HUES6 (cell line): ENCODE measurements at regions not wholly inside any gene's neighbourhood (a gene's known extent, or its start where the extent isn't known, plus 50 kb on each side); places are given as distances from the start of the nearest gene placed in this dataset.

Source experiments
- H3K27ac ChIP-seq: 2 replicates; pipeline ENCODE4 v1.7.0; 2013; ENCODE audit warnings: low read depth, mild to moderate bottlenecking, low read length, inconsistent platforms
- H3K27me3 ChIP-seq: 2 replicates; pipeline ENCODE4 v1.6.1; 2013; ENCODE audit warnings: low read length; ENCODE audit not compliant: control insufficient read depth, insufficient read depth
- H3K36me3 ChIP-seq: 2 replicates; pipeline ENCODE4 v1.6.1; 2013; ENCODE audit warnings: low read length; ENCODE audit not compliant: control insufficient read depth, insufficient read depth
- H3K4me1 ChIP-seq: 2 replicates; pipeline ENCODE4 v1.6.1; 2013; ENCODE audit warnings: low read length; ENCODE audit not compliant: control insufficient read depth, insufficient read depth
- H3K4me3 ChIP-seq: 2 replicates; pipeline ENCODE4 v1.5.1; 2013; ENCODE audit warnings: low read depth, low read length
- H3K9ac ChIP-seq: one replicate; pipeline ENCODE4 v1.6.1; 2013; ENCODE audit warnings: mild to moderate bottlenecking, low read length
- H3K9me3 ChIP-seq: 2 replicates; pipeline ENCODE4 v1.6.1; 2013; ENCODE audit warnings: low read depth, low read length; ENCODE audit not compliant: control insufficient read depth, insufficient read depth

- Histone ChIP-seq H3K4me3 (no peak overlapping the region; the same call in 1 of the 2 replicates), H3K9me3 (no peaks in the 10 kb centered on the region), H3K9ac (peak overlapping the region; percentile 42), H3K36me3 (no peaks in the 10 kb centered on the region), H3K4me1 (peaks cover 56% of the 10 kb centered on the region), H3K27me3 (peaks cover 47% of the 10 kb centered on the region), H3K27ac (no peak overlapping the region; the same call in 1 of the 2 replicates)
These were observed 126.9 kb downstream of the MRM1 start for GRCh38 chr17:36728030-36728991.

GRCh38 chr17:36730095-36730808, 128.9 kb downstream of the MRM1 start:
- no peak overlapping the region for H3K9ac ChIP-seq
- no peaks in the 10 kb centered on the region for H3K9me3 ChIP-seq
- H3K36me3 ChIP-seq, result no peaks in the 10 kb centered on the region
- peaks cover 44% of the 10 kb centered on the region for H3K27me3 ChIP-seq
- H3K4me1 ChIP-seq, result peaks cover 55% of the 10 kb centered on the region
- no peak overlapping the region for H3K27ac ChIP-seq
- H3K4me3 ChIP-seq, result no peak overlapping the region

GRCh38 chr17:36730857-36731490, 129.6 kb downstream of the MRM1 start:
- no peak overlapping the region for H3K27ac ChIP-seq
- H3K27me3 ChIP-seq, result peaks cover 44% of the 10 kb centered on the region
- H3K36me3 ChIP-seq, result no peaks in the 10 kb centered on the region
- no peak overlapping the region for H3K4me3 ChIP-seq
- H3K4me1 ChIP-seq, result peaks cover 55% of the 10 kb centered on the region
- H3K9me3 ChIP-seq, result no peaks in the 10 kb centered on the region
- H3K9ac ChIP-seq, result no peak overlapping the region

GRCh38 chr17:36731811-36732210, 130.4 kb downstream of the MRM1 start:
- Histone ChIP-seq H3K9me3 (no peaks in the 10 kb centered on the region), H3K36me3 (no peaks in the 10 kb centered on the region), H3K9ac (no peak overlapping the region), H3K4me3 (peak overlapping the region; percentile 10; the same call in 1 of the 2 replicates), H3K27ac (no peak overlapping the region), H3K27me3 (peaks cover 41% of the 10 kb centered on the region), H3K4me1 (peaks cover 55% of the 10 kb centered on the region)

GRCh38 chr17:36732351-36732750, 131.0 kb downstream of the MRM1 start:
- H3K36me3 ChIP-seq, result no peaks in the 10 kb centered on the region
- H3K27ac ChIP-seq, result no peak overlapping the region
- peaks cover 38% of the 10 kb centered on the region for H3K27me3 ChIP-seq
- H3K9ac ChIP-seq, result no peak overlapping the region
- no peaks in the 10 kb centered on the region for H3K9me3 ChIP-seq
- peaks cover 52% of the 10 kb centered on the region for H3K4me1 ChIP-seq
- no peak overlapping the region for H3K4me3 ChIP-seq

- H3K27me3 ChIP-seq, result peaks cover 12% of the 10 kb centered on the region; the same call in 1 of the 2 replicates
- H3K4me1 ChIP-seq, result peaks cover 19% of the 10 kb centered on the region
- no peak overlapping the region for H3K27ac ChIP-seq
- no peaks in the 10 kb centered on the region for H3K9me3 ChIP-seq
- no peak overlapping the region for H3K4me3 ChIP-seq
- no peaks in the 10 kb centered on the region for H3K36me3 ChIP-seq
- H3K9ac ChIP-seq, result no peak overlapping the region
These were observed 135.1 kb downstream of the MRM1 start for GRCh38 chr17:36736201-36737156.

- no peak overlapping the region for H3K27ac ChIP-seq
- no peak overlapping the region for H3K4me3 ChIP-seq
- no peaks in the 10 kb centered on the region for H3K36me3 ChIP-seq
- no peaks in the 10 kb centered on the region for H3K9me3 ChIP-seq
- peaks cover 19% of the 10 kb centered on the region for H3K4me1 ChIP-seq
- H3K27me3 ChIP-seq, result no peaks in the 10 kb centered on the region
- no peak overlapping the region for H3K9ac ChIP-seq
These were observed 137.8 kb downstream of the MRM1 start for GRCh38 chr17:36739208-36739607.

- Histone ChIP-seq H3K4me1 (peaks cover 16% of the 10 kb centered on the region), H3K27ac (no peak overlapping the region), H3K27me3 (no peaks in the 10 kb centered on the region), H3K9ac (no peak overlapping the region), H3K36me3 (no peaks in the 10 kb centered on the region), H3K9me3 (no peaks in the 10 kb centered on the region), H3K4me3 (no peak overlapping the region)
These were observed 138.8 kb downstream of the MRM1 start for GRCh38 chr17:36740157-36740556.

GRCh38 chr17:36741019-36741902, 139.9 kb downstream of the MRM1 start:
- Histone ChIP-seq H3K4me1 (peaks cover 16% of the 10 kb centered on the region), H3K9ac (no peak overlapping the region), H3K27me3 (no peaks in the 10 kb centered on the region), H3K4me3 (no peak overlapping the region), H3K9me3 (no peaks in the 10 kb centered on the region), H3K27ac (no peak overlapping the region), H3K36me3 (no peaks in the 10 kb centered on the region)
